Pancreas (tissue), 10 donors: ENCODE measurements at regions not wholly inside any gene's neighbourhood (a gene's known extent, or its start where the extent isn't known, plus 50 kb on each side); places are given as distances from the start of the nearest gene placed in this dataset.

Experiments used
- ATAC-seq, 4 donors: fragments of 200-7000 bp; cut with Tn5 transposase; one replicate each; pipeline versions ENCODE4 v1.8.0 to v1.9.1; 2020; ENCODE audit warnings: mild to moderate bottlenecking in 4 of 4, moderate library complexity in 4 of 4
- DNase-seq, 6 donors: peaks; one replicate each; pipeline ENCODE4 v3.0.0-alpha.2; 2020
- FAIRE-seq: peaks from 2 replicates; lab custom pipeline; 2012; peaks lifted over from hg19 to GRCh38; lab: Jason Lieb, UNC
- H3K27ac ChIP-seq, 4 donors: fragments of 200-600 bp; sonication (generic); 1 replicate in 3 of 4; 2 replicates in 1 of 4; pipeline versions ENCODE4 v1.5.0 to v1.8.0; 2020
- H3K27me3 ChIP-seq, 4 donors: fragments of 200-600 bp; one replicate each; pipeline ENCODE4 v1.8.0; 2021
- H3K36me3 ChIP-seq, 3 donors: fragments of 200-600 bp; sonication (generic) in 1 of 3; one replicate each; pipeline versions ENCODE4 v1.5.0 to v1.8.0; 2020 to 2021
- H3K4me1 ChIP-seq, 3 donors: fragments of 200-600 bp; one replicate each; pipeline ENCODE4 v1.8.0; 2021
- H3K4me3 ChIP-seq, 4 donors: fragments of 200-600 bp; sonication (generic) in 2 of 4; one replicate each; pipeline versions ENCODE4 v1.5.0 to v1.8.0; 2020 to 2021
- H3K9me3 ChIP-seq, 4 donors: fragments of 200-600 bp; one replicate each; pipeline ENCODE4 v1.8.0; 2021
- WGBS, 2 donors: extraction: QIAGEN DNeasy Blood & Tissue Kit; methylation state at CpG; one replicate each; pipeline ENCODE4 v1.1.7; 2013; 5-methylcytosine and 5-hydroxymethylcytosine counted together
- intact Hi-C, 3 donors: fragments of 100-400 bp; cut with DNase I; formaldehyde crosslinking; loops; one replicate each; pipeline versions ENCODE4 v1.11.1 to v1.14.2; 2022
- TF ChIP-seq, protein P1 (sequence below), 4 donors: fragments of 200-600 bp; sonication (generic) in 3 of 4; IDR thresholded peaks; one replicate each; pipeline versions ENCODE4 v1.5.0 to v1.8.0; 2021; ENCODE audit warnings: antibody characterized with exemption in 4 of 4
- donor health status: healthy with polysubstance abuse.
- donor health status: DM: no; HTN: no; CAD: no; lungs with moderate emphysema.
- donor health status: DM: no; HTN: no; CAD: no.
- donor health status: control.
- donor health status: control.
- donor health status: Bipolar disorder and iron deficiency.
- donor health status: DM: yes; HTN: yes; CAD: no.
- donor health status: DM: no; HTN: no; CAD: no.
- donor health status: DM: no; HTN: no; CAD: no.
- donor health status: DM: yes; HTN: yes; CAD: no.

DNA sequence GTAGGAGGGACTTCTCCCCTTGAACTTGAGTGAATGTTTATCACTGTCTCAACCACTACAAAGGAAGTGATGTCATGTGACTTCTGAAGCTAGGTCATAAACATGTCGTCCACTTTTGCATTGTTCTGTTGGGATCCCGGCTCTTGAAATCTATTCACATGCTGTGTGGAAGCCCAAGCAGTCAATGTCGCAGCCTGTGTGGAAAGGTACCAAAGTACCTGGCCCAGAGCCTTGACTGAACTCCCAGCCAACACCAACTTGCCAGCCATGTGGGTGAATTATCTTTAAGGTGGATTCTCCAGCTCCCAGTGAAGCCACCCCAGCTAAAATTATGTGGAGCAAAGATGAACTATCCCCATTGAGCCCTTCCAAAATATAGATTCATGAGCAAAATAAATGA, 85.0 kb upstream of the USP38 start:
- TF ChIP-seq, protein P1, sequence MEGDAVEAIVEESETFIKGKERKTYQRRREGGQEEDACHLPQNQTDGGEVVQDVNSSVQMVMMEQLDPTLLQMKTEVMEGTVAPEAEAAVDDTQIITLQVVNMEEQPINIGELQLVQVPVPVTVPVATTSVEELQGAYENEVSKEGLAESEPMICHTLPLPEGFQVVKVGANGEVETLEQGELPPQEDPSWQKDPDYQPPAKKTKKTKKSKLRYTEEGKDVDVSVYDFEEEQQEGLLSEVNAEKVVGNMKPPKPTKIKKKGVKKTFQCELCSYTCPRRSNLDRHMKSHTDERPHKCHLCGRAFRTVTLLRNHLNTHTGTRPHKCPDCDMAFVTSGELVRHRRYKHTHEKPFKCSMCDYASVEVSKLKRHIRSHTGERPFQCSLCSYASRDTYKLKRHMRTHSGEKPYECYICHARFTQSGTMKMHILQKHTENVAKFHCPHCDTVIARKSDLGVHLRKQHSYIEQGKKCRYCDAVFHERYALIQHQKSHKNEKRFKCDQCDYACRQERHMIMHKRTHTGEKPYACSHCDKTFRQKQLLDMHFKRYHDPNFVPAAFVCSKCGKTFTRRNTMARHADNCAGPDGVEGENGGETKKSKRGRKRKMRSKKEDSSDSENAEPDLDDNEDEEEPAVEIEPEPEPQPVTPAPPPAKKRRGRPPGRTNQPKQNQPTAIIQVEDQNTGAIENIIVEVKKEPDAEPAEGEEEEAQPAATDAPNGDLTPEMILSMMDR (IDR thresholded peaks at IDR 0.05), result no peak
- Histone ChIP-seq H3K27me3 (no peaks in the 10 kb centered on the region), H3K27ac (no peak overlapping the region), H3K36me3 (no peaks in the 10 kb centered on the region), H3K4me1 (no peaks in the 10 kb centered on the region), H3K4me3 (no peak overlapping the region), H3K9me3 (no peaks in the 10 kb centered on the region)
- 76 to 91% methylated on average over 3 of the region's 3 CpGs for WGBS, 2 donors
- ATAC-seq (no peak), DNase-seq (no peak), FAIRE-seq (no peak)
- intact Hi-C loops, result no loop called here

- no peak for DNase-seq
- no peaks in the 10 kb centered on the region for H3K27me3 ChIP-seq
- no peaks in the 10 kb centered on the region for H3K36me3 ChIP-seq
- TF ChIP-seq, protein P1 (IDR thresholded peaks at IDR 0.05), result no peak
- ATAC-seq, result no peak
- H3K27ac ChIP-seq, result no peak overlapping the region
- no peak for FAIRE-seq
- H3K4me3 ChIP-seq, result no peak overlapping the region
- no peaks in the 10 kb centered on the region for H3K9me3 ChIP-seq
- no peaks in the 10 kb centered on the region for H3K4me1 ChIP-seq
- intact Hi-C loops, result no loop called here
These were observed 75.3 kb upstream of the USP38 start for GRCh38 chr4:143109376-143109775.

DNA sequence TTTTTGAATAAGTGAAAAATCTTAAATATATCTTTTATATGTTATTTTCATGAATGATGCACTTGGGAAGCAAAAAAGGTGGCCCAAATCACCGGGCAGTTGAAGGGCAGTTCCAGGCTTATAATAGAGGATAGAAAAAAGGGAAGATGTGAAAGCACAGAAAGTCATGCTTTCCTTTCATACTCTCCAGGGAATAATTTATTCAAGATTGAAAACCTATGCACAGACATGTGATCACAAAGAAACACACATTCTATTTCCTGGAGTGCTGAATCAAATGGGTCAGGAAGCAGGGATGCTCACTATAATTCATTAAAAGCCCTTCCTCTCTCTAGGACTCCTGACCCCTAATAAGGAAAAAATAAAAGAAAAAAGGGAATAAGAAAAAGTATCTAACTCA, 66.1 kb upstream of the USP38 start:
- Histone ChIP-seq H3K4me3 (no peak overlapping the region), H3K36me3 (no peaks in the 10 kb centered on the region), H3K9me3 (no peaks in the 10 kb centered on the region), H3K27me3 (no peaks in the 10 kb centered on the region), H3K27ac (no peak overlapping the region), H3K4me1 (no peaks in the 10 kb centered on the region)
- TF ChIP-seq, protein P1 (IDR thresholded peaks at IDR 0.05), result no peak
- FAIRE-seq, result no peak
- DNase-seq, result no peak
- 85 to 92% methylated on average over 1 of the region's 1 CpG for WGBS, 2 donors
- ATAC-seq, result no peak
- intact Hi-C loops, result no loop called here

GRCh38 chr4:143127621-143128020, 57.1 kb upstream of the USP38 start:
- FAIRE-seq (no peak), ATAC-seq (no peak), DNase-seq (no peak)
- Histone ChIP-seq H3K4me1 (no peaks in the 10 kb centered on the region), H3K4me3 (no peak overlapping the region), H3K36me3 (no peaks in the 10 kb centered on the region), H3K27ac (no peak overlapping the region), H3K9me3 (no peaks in the 10 kb centered on the region), H3K27me3 (no peaks in the 10 kb centered on the region)
- TF ChIP-seq, protein P1 (IDR thresholded peaks at IDR 0.05), result no peak
- intact Hi-C loops, result no loop called here

GRCh38 chr4:143133977-143134376, 50.7 kb upstream of the USP38 start:
- ATAC-seq, result no peak
- DNase-seq, result no peak
- 34 to 84% methylated on average over 1 of the region's 1 CpG for WGBS, 2 donors

More at GRCh38 chr4:143133977-143134376, 50.7 kb upstream of the USP38 start:
- H3K4me1 ChIP-seq, result no peaks in the 10 kb centered on the region
- TF ChIP-seq, protein P1 (IDR thresholded peaks at IDR 0.05), result no peak
- FAIRE-seq, result no peak
- intact Hi-C loops, result no loop called here
- no peaks in the 10 kb centered on the region for H3K9me3 ChIP-seq
- H3K36me3 ChIP-seq, result no peaks in the 10 kb centered on the region
- H3K27me3 ChIP-seq, result no peaks in the 10 kb centered on the region
- no peak overlapping the region for H3K4me3 ChIP-seq
- no peak overlapping the region for H3K27ac ChIP-seq
